Stimulated activated CD4-positive, alpha-beta T cell treated with anti-CD3 and anti-CD28 coated beads, Interleukin-12 subunit alpha, Interleukin-12 subunit beta, amount 100 ng/mL, for 24 hours (primary cell): ENCODE measurements at regions not wholly inside any gene's neighbourhood (a gene's known extent, or its start where the extent isn't known, plus 50 kb on each side); places are given as distances from the start of the nearest gene placed in this dataset.

Source experiments
- DNase-seq, 2 experiments: peaks; one replicate each; pipeline ENCODE4 v3.0.0-alpha.2; 2020; ENCODE audit warnings: low read depth in 2 of 2

GRCh38 chr6:120103618-120104017 is 754.1 kb upstream of the MAN1A1 start:
- no peak for DNase-seq

GRCh38 chr6:120096696-120097260 is 747.2 kb upstream of the MAN1A1 start:
- DNase-seq = no peak

- no peak for DNase-seq
Measured at GRCh38 chr6:120083186-120083585, 733.6 kb upstream of the MAN1A1 start.

- DNase-seq = no peak
Measured at GRCh38 chr6:120077489-120077888, 727.9 kb upstream of the MAN1A1 start.

- DNase-seq = no peak
Measured at GRCh38 chr6:120058410-120058809, 708.8 kb upstream of the MAN1A1 start.

GRCh38 chr6:120056085-120056484 is 706.5 kb upstream of the MAN1A1 start:
- DNase-seq = no peak

GRCh38 chr6:120055071-120055470 is 705.5 kb upstream of the MAN1A1 start:
- DNase-seq = no peak

GRCh38 chr6:120039664-120040063 is 690.1 kb upstream of the MAN1A1 start:
- no peak for DNase-seq

GRCh38 chr6:120031837-120032236 is 682.3 kb upstream of the MAN1A1 start:
- no peak for DNase-seq

- no peak for DNase-seq
Measured at GRCh38 chr6:120026791-120027190, 677.2 kb upstream of the MAN1A1 start.

- DNase-seq = no peak
Measured at GRCh38 chr6:120010075-120010474, 660.5 kb upstream of the MAN1A1 start.

- no peak for DNase-seq
Measured at GRCh38 chr6:120005292-120005976, 655.9 kb upstream of the MAN1A1 start.

GRCh38 chr6:119986934-119987549 is 637.5 kb upstream of the MAN1A1 start:
- no peak for DNase-seq

GRCh38 chr6:119985952-119986736 is 636.6 kb upstream of the MAN1A1 start:
- DNase-seq = no peak

GRCh38 chr6:119980802-119981201 is 631.2 kb upstream of the MAN1A1 start:
- DNase-seq = no peak

- DNase-seq = no peak
Measured at GRCh38 chr6:119979862-119980261, 630.3 kb upstream of the MAN1A1 start.

- no peak for DNase-seq
Measured at GRCh38 chr6:119978274-119978889, 628.8 kb upstream of the MAN1A1 start.

- DNase-seq = no peak
Measured at GRCh38 chr6:119974430-119975159, 625.0 kb upstream of the MAN1A1 start.

GRCh38 chr6:119966484-119966883 is 616.9 kb upstream of the MAN1A1 start:
- peak in 1 of 2 experiments; percentile 8 for DNase-seq

- DNase-seq = no peak
Measured at GRCh38 chr6:119965900-119966299, 616.3 kb upstream of the MAN1A1 start.

- DNase-seq = no peak
Measured at GRCh38 chr6:119965008-119965407, 615.4 kb upstream of the MAN1A1 start.
